HEK293 (cell line): ENCODE measurements at regions not wholly inside any gene's neighbourhood (a gene's known extent, or its start where the extent isn't known, plus 50 kb on each side); places are given as distances from the start of the nearest gene placed in this dataset.

Source experiments
- CTCF ChIA-PET: fragments of 350-600 bp; formaldehyde crosslinking; extraction: SDS; loops from one replicate; lab custom pipeline; 2021; ENCODE audit warnings: antibody characterized with exemption; lab: Yijun Ruan, JAX
- POLR2A ChIA-PET: fragments of 300-600 bp; formaldehyde crosslinking; extraction: SDS; loops from one replicate; lab custom pipeline; 2020; ENCODE audit warnings: antibody characterized with exemption, inconsistent platforms; lab: Yijun Ruan, JAX
- H3K27ac ChIP-seq: fragments of 200-500 bp; sonication (Bioruptor generic); 2 replicates; pipeline ENCODE4 v1.5.1; 2014; ENCODE audit warnings: low read depth, low read length, control low read depth, inconsistent platforms; ENCODE audit errors: extremely low read depth
- H3K36me3 ChIP-seq, 2 experiments: fragments of 200-500 bp in 1 of 2; sonication (Bioruptor generic) in 1 of 2; 1 replicate in 1 of 2; 2 replicates in 1 of 2; pipeline ENCODE4 v1.5.1; 2014 to 2017; ENCODE audit warnings: inconsistent platforms in 2 of 2, low read length in 2 of 2; ENCODE audit not compliant: control insufficient read depth in 2 of 2, insufficient read depth in 1 of 2
- H3K4me1 ChIP-seq: fragments of 200-500 bp; sonication (Bioruptor generic); 2 replicates; pipeline ENCODE4 v1.5.1; 2014; ENCODE audit warnings: mild to moderate bottlenecking, low read length, inconsistent platforms; ENCODE audit not compliant: control insufficient read depth, insufficient read depth
- H3K4me3 ChIP-seq: 2 replicates; pipeline ENCODE4 v1.5.1; 2011; ENCODE audit warnings: low read depth, mild to moderate bottlenecking, control low read depth, low read length, moderate library complexity
- H3K9me3 ChIP-seq: fragments of 200-500 bp; sonication (Bioruptor generic); 2 replicates; pipeline ENCODE4 v1.5.1; 2014; ENCODE audit warnings: low read depth, low read length, inconsistent platforms; ENCODE audit not compliant: control insufficient read depth, insufficient read depth
- GLIS1 ChIP-seq: fragments of 450-650 bp; formaldehyde crosslinking; IDR thresholded peaks from 2 replicates; pipeline ENCODE4 v1.5.1; 2016; ENCODE audit warnings: missing biosample characterization, missing genetic modification characterization
- GLIS2 ChIP-seq: fragments of 450-650 bp; formaldehyde crosslinking; IDR thresholded peaks from 2 replicates; pipeline ENCODE4 v1.5.1; 2016; ENCODE audit warnings: missing biosample characterization, missing genetic modification characterization
- HIC1 ChIP-seq: fragments of 450-650 bp; formaldehyde crosslinking; IDR thresholded peaks from 2 replicates; pipeline ENCODE4 v1.5.1; 2016; ENCODE audit warnings: missing biosample characterization, missing genetic modification characterization
- ZBTB20 ChIP-seq: fragments of 450-650 bp; formaldehyde crosslinking; IDR thresholded peaks from 2 replicates; pipeline ENCODE4 v1.5.1; 2016; ENCODE audit warnings: missing biosample characterization, missing genetic modification characterization
- ZBTB26 ChIP-seq: fragments of 450-650 bp; formaldehyde crosslinking; optimal IDR thresholded peaks from 2 replicates; pipeline ENCODE3; 2016; ENCODE audit warnings: missing biosample characterization, mild to moderate bottlenecking, missing genetic modification characterization
- ZNF18 ChIP-seq: fragments of 450-650 bp; formaldehyde crosslinking; IDR thresholded peaks from 2 replicates; pipeline ENCODE4 v1.5.1; 2016; ENCODE audit warnings: missing biosample characterization, missing genetic modification characterization
- ZNF324 ChIP-seq: fragments of 450-650 bp; formaldehyde crosslinking; IDR thresholded peaks from 2 replicates; pipeline ENCODE4 v1.5.1; 2016; ENCODE audit warnings: missing biosample characterization, missing genetic modification characterization
- ZNF449 ChIP-seq: fragments of 450-650 bp; formaldehyde crosslinking; IDR thresholded peaks from 2 replicates; pipeline ENCODE4 v1.5.1; 2017; ENCODE audit warnings: missing biosample characterization, mild to moderate bottlenecking, missing genetic modification characterization, moderate library complexity
- ZNF548 ChIP-seq: fragments of 450-650 bp; formaldehyde crosslinking; IDR thresholded peaks from 2 replicates; pipeline ENCODE4 v1.5.1; 2016; ENCODE audit warnings: missing biosample characterization, missing genetic modification characterization
- ZNF571 ChIP-seq: fragments of 450-650 bp; formaldehyde crosslinking; IDR thresholded peaks from 2 replicates; pipeline ENCODE4 v1.5.0; 2017; ENCODE audit warnings: missing biosample characterization, missing genetic modification characterization
- ZNF621 ChIP-seq: fragments of 450-650 bp; formaldehyde crosslinking; IDR thresholded peaks from 2 replicates; pipeline ENCODE4 v1.5.1; 2017; ENCODE audit warnings: missing biosample characterization, missing genetic modification characterization
- ZNF645 ChIP-seq: fragments of 450-650 bp; formaldehyde crosslinking; IDR thresholded peaks from 2 replicates; pipeline ENCODE4; 2016; ENCODE audit warnings: missing biosample characterization, missing genetic modification characterization

GRCh38 chr3:105996781-105997180, 128.0 kb upstream of the CBLB start:
- POLR2A ChIA-PET, result no interaction called here
- Histone ChIP-seq H3K4me1 (no peaks in the 10 kb centered on the region), H3K36me3 (no peaks in the 10 kb centered on the region), H3K4me3 (no peak overlapping the region), H3K27ac (no peak overlapping the region), H3K9me3 (no peaks in the 10 kb centered on the region)
- no peak for TF ChIP-seq ZNF571 (tag by site-specific recombination)
- no peak for TF ChIP-seq ZNF18 (tag by site-specific recombination)
- CTCF ChIA-PET, result no interaction called here

- ChIA-PET POLR2A (no interaction called here), CTCF (no interaction called here)
- H3K27ac ChIP-seq, result no peak overlapping the region
- no peaks in the 10 kb centered on the region for H3K4me1 ChIP-seq
- no peak overlapping the region for H3K4me3 ChIP-seq
- H3K36me3 ChIP-seq, result no peaks in the 10 kb centered on the region
- TF ChIP-seq ZNF645 (tag by site-specific recombination) (no peak), GLIS1 (no peak)
- no peaks in the 10 kb centered on the region for H3K9me3 ChIP-seq
These were observed 128.6 kb upstream of the CBLB start for GRCh38 chr3:105997466-105997799.

GRCh38 chr3:105997800-105998526, 129.2 kb upstream of the CBLB start:
- Histone ChIP-seq H3K9me3 (no peaks in the 10 kb centered on the region), H3K4me1 (no peaks in the 10 kb centered on the region), H3K27ac (no peak overlapping the region), H3K36me3 (no peaks in the 10 kb centered on the region), H3K4me3 (no peak overlapping the region)
- ChIA-PET POLR2A (no interaction called here), CTCF (no interaction called here)
- TF ChIP-seq ZNF324 (tag by site-specific recombination) (no peak), ZNF449 (no peak), ZNF548 (tag by site-specific recombination) (no peak), ZNF571 (tag by site-specific recombination) (no peak), HIC1 (tag by site-specific recombination) (no peak)

- ChIA-PET POLR2A (no interaction called here), CTCF (no interaction called here)
- Histone ChIP-seq H3K36me3 (no peaks in the 10 kb centered on the region), H3K4me1 (no peaks in the 10 kb centered on the region), H3K27ac (no peak overlapping the region), H3K9me3 (no peaks in the 10 kb centered on the region), H3K4me3 (no peak overlapping the region)
- no peak for TF ChIP-seq ZNF621 (tag by site-specific recombination)
- no peak for TF ChIP-seq ZBTB26
- TF ChIP-seq ZBTB20 (tag by site-specific recombination), result no peak
- TF ChIP-seq GLIS2 (tag by site-specific recombination), result no peak
These were observed 131.0 kb upstream of the CBLB start for GRCh38 chr3:105999856-106000255.
